KMS-11 (cell line): ENCODE measurements at regions not wholly inside any gene's neighbourhood (a gene's known extent, or its start where the extent isn't known, plus 50 kb on each side); places are given as distances from the start of the nearest gene placed in this dataset.
"Not testable (repeated sequence)": the region's sequence is repeated elsewhere in the genome, so short reads cannot be mapped to it uniquely, and the experiment has no call there.

ENCODE experiments used
- H2AFZ ChIP-seq: fragments of 200-600 bp; sonication (generic); 2 replicates; pipeline ENCODE4 v1.6.1; 2016; ENCODE audit warnings: antibody characterized with exemption, mixed run types, low read depth
- H3K27ac ChIP-seq: fragments of 200-600 bp; sonication (generic); 2 replicates; pipeline ENCODE4 v1.6.1; 2016; ENCODE audit warnings: mild to moderate bottlenecking, mixed run types
- H3K27me3 ChIP-seq: fragments of 200-600 bp; sonication (generic); 2 replicates; pipeline ENCODE4 v1.6.1; 2017; ENCODE audit warnings: mild to moderate bottlenecking, low read depth, mixed run types, moderate library complexity; ENCODE audit not compliant: insufficient read depth
- H3K36me3 ChIP-seq: fragments of 200-600 bp; sonication (generic); 2 replicates; pipeline ENCODE4 v1.6.1; 2017; ENCODE audit warnings: mild to moderate bottlenecking, mixed run types; ENCODE audit not compliant: insufficient read depth
- H3K4me1 ChIP-seq: fragments of 200-600 bp; sonication (generic); 2 replicates; pipeline ENCODE4 v1.6.1; 2016; ENCODE audit warnings: mild to moderate bottlenecking, low read depth, mixed run types; ENCODE audit not compliant: poor library complexity, severe bottlenecking
- H3K4me2 ChIP-seq: fragments of 200-600 bp; sonication (generic); 2 replicates; pipeline ENCODE4 v1.7.0; 2016; ENCODE audit warnings: mild to moderate bottlenecking, mixed run types
- H3K4me3 ChIP-seq: fragments of 200-600 bp; sonication (generic); IDR thresholded peaks from 2 replicates; pipeline ENCODE4 v1.6.1; 2017; ENCODE audit warnings: low read depth, low read length, mixed read lengths; ENCODE audit not compliant: insufficient read depth
- H3K79me2 ChIP-seq: fragments of 200-600 bp; sonication (generic); 2 replicates; pipeline ENCODE4 v1.6.1; 2016; ENCODE audit warnings: low read depth, mixed run types; ENCODE audit not compliant: insufficient read depth
- H3K9ac ChIP-seq: fragments of 200-600 bp; sonication (generic); 2 replicates; pipeline ENCODE4 v1.6.1; 2016; ENCODE audit warnings: mild to moderate bottlenecking, mixed run types
- H4K20me1 ChIP-seq: fragments of 200-600 bp; sonication (generic); 2 replicates; pipeline ENCODE4 v1.6.1; 2016; ENCODE audit warnings: mild to moderate bottlenecking, mixed run types; ENCODE audit not compliant: insufficient read depth
- TF ChIP-seq, protein P1 (sequence below): fragments of 200-600 bp; sonication (generic); conservative IDR thresholded peaks from 2 replicates; pipeline ENCODE4 v1.6.1; 2017; ENCODE audit warnings: low read depth, mild to moderate bottlenecking, antibody characterized with exemption, low read length, moderate library complexity, mixed read lengths

GRCh38 chr20:48329676-48330664 lies 497.8 kb downstream of the PREX1 start:
- H3K4me3 ChIP-seq: no peak overlapping the region
- H4K20me1 ChIP-seq: no peaks in the 10 kb centered on the region
- no peaks in the 10 kb centered on the region for H3K79me2 ChIP-seq
- peaks cover 36% of the 10 kb centered on the region for H3K27me3 ChIP-seq
- no peak overlapping the region for H3K4me2 ChIP-seq
- H3K4me1 ChIP-seq: no peaks in the 10 kb centered on the region
- TF ChIP-seq, protein P1, sequence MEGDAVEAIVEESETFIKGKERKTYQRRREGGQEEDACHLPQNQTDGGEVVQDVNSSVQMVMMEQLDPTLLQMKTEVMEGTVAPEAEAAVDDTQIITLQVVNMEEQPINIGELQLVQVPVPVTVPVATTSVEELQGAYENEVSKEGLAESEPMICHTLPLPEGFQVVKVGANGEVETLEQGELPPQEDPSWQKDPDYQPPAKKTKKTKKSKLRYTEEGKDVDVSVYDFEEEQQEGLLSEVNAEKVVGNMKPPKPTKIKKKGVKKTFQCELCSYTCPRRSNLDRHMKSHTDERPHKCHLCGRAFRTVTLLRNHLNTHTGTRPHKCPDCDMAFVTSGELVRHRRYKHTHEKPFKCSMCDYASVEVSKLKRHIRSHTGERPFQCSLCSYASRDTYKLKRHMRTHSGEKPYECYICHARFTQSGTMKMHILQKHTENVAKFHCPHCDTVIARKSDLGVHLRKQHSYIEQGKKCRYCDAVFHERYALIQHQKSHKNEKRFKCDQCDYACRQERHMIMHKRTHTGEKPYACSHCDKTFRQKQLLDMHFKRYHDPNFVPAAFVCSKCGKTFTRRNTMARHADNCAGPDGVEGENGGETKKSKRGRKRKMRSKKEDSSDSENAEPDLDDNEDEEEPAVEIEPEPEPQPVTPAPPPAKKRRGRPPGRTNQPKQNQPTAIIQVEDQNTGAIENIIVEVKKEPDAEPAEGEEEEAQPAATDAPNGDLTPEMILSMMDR: 0 out of 2 replicates have a peak, but pooled peaks have one; percentile 16
- no peaks in the 10 kb centered on the region for H3K36me3 ChIP-seq
- H2AFZ ChIP-seq: no peak overlapping the region
- no peak overlapping the region for H3K27ac ChIP-seq
- H3K9ac ChIP-seq: no peak overlapping the region

DNA sequence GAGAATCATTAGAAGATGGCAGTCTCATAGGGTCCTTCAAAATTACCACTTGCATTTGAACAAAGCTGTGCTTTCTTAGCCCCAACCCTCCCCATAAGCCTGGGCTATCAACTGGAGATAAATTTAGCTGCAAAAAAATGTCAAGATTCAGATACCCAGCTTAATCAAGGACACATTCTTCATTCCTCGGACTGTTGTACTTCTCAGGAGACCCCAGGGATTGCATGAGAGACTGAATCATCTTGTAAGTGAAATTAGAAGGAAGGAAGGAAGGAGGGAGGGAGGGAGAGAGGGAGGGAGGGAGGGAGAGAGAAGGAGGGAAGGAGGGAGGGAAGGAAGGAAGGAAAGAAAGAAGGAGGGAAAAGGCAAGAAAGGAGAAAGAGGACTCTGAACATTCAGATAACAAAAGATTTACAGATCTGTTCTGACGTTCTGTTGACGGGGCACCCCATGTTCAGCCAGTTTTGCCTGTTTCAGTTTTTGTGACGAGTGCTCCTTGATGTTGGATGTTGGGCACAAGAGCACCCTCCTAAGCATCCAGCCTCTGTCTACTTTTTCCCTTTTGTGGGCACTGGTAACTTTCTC lies 498.7 kb downstream of the PREX1 start:
- no peaks in the 10 kb centered on the region for H3K4me1 ChIP-seq
- no peak overlapping the region for H3K4me3 ChIP-seq
- TF ChIP-seq, protein P1: no peak
- H3K4me2 ChIP-seq: no peak overlapping the region
- no peaks in the 10 kb centered on the region for H3K79me2 ChIP-seq
- H4K20me1 ChIP-seq: no peaks in the 10 kb centered on the region
- H3K36me3 ChIP-seq: no peaks in the 10 kb centered on the region
- H3K9ac ChIP-seq: no peak overlapping the region
- H3K27me3 ChIP-seq: peaks cover 33% of the 10 kb centered on the region
- no peak overlapping the region for H3K27ac ChIP-seq
- H2AFZ ChIP-seq: no peak overlapping the region

- not testable (repeated sequence) for H3K4me2 ChIP-seq
- peaks cover 28% of the 10 kb centered on the region for H3K27me3 ChIP-seq
These were observed 500.0 kb downstream of the PREX1 start for GRCh38 chr20:48327848-48328247.

DNA sequence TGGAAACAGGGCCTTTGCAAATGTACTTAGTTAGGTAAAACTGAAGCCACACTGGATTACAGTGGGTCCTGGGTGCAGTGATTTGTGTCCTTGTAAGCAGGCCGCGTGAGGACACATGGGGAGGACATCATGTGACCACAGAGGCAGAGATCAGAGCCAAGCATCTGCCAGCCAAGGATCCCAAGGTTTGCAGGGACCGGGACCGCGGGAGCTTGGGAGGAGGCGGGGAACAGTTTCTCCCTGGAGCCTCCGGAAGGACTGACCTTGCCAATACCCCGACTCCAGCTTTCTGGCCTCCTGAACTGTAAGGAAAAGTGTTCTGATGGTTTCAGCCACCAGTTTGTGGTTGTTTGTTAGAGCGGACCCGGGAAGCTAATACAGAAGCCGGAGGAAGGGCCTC lies 500.9 kb downstream of the PREX1 start:
- no peak overlapping the region for H3K9ac ChIP-seq
- TF ChIP-seq, protein P1: no peak
- H4K20me1 ChIP-seq: no peaks in the 10 kb centered on the region
- no peak overlapping the region for H3K27ac ChIP-seq
- H3K4me2 ChIP-seq: no peak overlapping the region
- no peaks in the 10 kb centered on the region for H3K4me1 ChIP-seq
- no peaks in the 10 kb centered on the region for H3K79me2 ChIP-seq
- no peak overlapping the region for H2AFZ ChIP-seq
- H3K4me3 ChIP-seq: no peak overlapping the region
- H3K27me3 ChIP-seq: peaks cover 33% of the 10 kb centered on the region
- H3K36me3 ChIP-seq: no peaks in the 10 kb centered on the region

More at GRCh38 chr20:48327848-48328247, 500.0 kb downstream of the PREX1 start:
- not testable (repeated sequence) for H3K79me2 ChIP-seq, H3K36me3 ChIP-seq, H3K4me1 ChIP-seq, H3K9ac ChIP-seq, H3K4me3 ChIP-seq, H3K27ac ChIP-seq, H2AFZ ChIP-seq, H4K20me1 ChIP-seq

DNA sequence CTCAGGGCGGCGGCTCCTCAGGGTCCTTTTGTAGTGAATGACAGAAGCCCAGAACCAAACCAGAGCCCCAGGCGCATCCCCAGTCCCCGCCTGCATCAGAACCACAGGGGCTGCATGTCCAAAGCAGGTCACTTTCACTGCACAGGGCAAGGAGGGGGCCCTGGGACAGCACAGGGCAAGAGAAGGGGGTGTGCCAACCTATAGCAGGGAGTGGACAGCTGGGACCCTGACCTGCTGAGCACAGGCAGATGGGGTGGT lies 501.4 kb downstream of the PREX1 start:
- Histone ChIP-seq H3K79me2 (no peaks in the 10 kb centered on the region), H4K20me1 (no peaks in the 10 kb centered on the region), H3K27ac (no peak overlapping the region), H3K4me2 (no peak overlapping the region), H2AFZ (no peak overlapping the region), H3K36me3 (no peaks in the 10 kb centered on the region), H3K4me1 (no peaks in the 10 kb centered on the region), H3K9ac (no peak overlapping the region), H3K4me3 (no peak overlapping the region), H3K27me3 (peaks cover 38% of the 10 kb centered on the region)
- TF ChIP-seq, protein P1: no peak
